ENCODE measurements at regions not wholly inside any gene's neighbourhood (a gene's known extent, or its start where the extent isn't known, plus 50 kb on each side); places are given as distances from the start of the nearest gene placed in this dataset.

DNA sequence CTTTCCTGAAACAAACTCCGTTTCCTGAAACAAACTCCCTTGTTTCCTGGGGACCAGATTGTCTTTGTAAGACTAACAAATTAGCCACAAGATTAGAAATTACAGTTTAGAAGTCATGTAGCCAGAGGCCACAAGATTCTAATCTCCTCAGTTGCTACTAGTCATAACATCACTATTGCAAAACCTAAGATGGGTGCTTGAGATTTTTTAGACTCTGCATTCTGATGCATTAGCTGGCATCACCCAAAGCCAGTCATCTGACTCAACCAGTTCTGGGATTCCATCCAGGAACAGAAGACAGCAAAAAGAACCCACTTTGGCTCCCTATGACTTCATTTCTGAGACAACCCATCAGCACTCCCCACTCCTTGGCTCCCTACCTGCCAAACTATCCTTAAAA lies 367.9 kb upstream of the MBL2 start:
- no peaks in the 10 kb centered on the region for H3K23me2 ChIP-seq (ENCODE audit: insufficient read length, low read depth, low read length, poor library complexity, severe bottlenecking)
- no peak for DNase-seq
- no peak overlapping the region for H3K9ac ChIP-seq (ENCODE audit: extremely low read depth, insufficient read length, low read length)
- no peak overlapping the region for H4K5ac ChIP-seq (ENCODE audit: insufficient read length, low read depth, low read length)
- H3K27ac Mint-ChIP-seq: no peak overlapping the region
- no peak overlapping the region for H3K27ac ChIP-seq (ENCODE audit: insufficient read length, low read depth, low read length)
- no peak overlapping the region for H2AK5ac ChIP-seq (ENCODE audit: insufficient read length, low read length)
- no peak overlapping the region for H3K23ac ChIP-seq (ENCODE audit: insufficient read length, low read depth, low read length)
- TF ChIP-seq, protein P1, sequence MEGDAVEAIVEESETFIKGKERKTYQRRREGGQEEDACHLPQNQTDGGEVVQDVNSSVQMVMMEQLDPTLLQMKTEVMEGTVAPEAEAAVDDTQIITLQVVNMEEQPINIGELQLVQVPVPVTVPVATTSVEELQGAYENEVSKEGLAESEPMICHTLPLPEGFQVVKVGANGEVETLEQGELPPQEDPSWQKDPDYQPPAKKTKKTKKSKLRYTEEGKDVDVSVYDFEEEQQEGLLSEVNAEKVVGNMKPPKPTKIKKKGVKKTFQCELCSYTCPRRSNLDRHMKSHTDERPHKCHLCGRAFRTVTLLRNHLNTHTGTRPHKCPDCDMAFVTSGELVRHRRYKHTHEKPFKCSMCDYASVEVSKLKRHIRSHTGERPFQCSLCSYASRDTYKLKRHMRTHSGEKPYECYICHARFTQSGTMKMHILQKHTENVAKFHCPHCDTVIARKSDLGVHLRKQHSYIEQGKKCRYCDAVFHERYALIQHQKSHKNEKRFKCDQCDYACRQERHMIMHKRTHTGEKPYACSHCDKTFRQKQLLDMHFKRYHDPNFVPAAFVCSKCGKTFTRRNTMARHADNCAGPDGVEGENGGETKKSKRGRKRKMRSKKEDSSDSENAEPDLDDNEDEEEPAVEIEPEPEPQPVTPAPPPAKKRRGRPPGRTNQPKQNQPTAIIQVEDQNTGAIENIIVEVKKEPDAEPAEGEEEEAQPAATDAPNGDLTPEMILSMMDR (conservative IDR thresholded peaks at IDR 0.05): no peak
- H2AFZ ChIP-seq (ENCODE audit: low read length): no peak overlapping the region
- H3K9me3 Mint-ChIP-seq: peaks cover 3% of the 10 kb centered on the region in 2 experiments; a peak in 3 of 5 replicates
- H2BK5ac ChIP-seq (ENCODE audit: insufficient read length, low read length): no peak overlapping the region
- no peaks in the 10 kb centered on the region for H3K27me3 Mint-ChIP-seq (ENCODE audit: low read depth)
- H3T11ph ChIP-seq (ENCODE audit: low read length): no peak overlapping the region
- peaks cover 0 to 3% (median 3%) of the 10 kb centered on the region in 3 experiments; a peak in 2 of 7 replicates for H3K36me3 Mint-ChIP-seq (ENCODE audit: insufficient read depth in 1 of 3, low read depth in 3 of 3)
- no peak overlapping the region for H2BK12ac ChIP-seq (ENCODE audit: insufficient read length, low read depth, low read length)
- H4K8ac ChIP-seq (replicated peaks; ENCODE audit: insufficient read length, low read depth, low read length): no peak overlapping the region
- H3K56ac ChIP-seq (ENCODE audit: insufficient read length, low read depth, low read length): no peak overlapping the region
- no peaks in the 10 kb centered on the region for H3K9me3 ChIP-seq (ENCODE audit: control insufficient read depth, low read depth, low read length)
- H3K79me1 ChIP-seq (ENCODE audit: insufficient read depth, low read depth, low read length, poor library complexity, severe bottlenecking): no peaks in the 10 kb centered on the region
- no peaks in the 10 kb centered on the region for H3K4me1 ChIP-seq (ENCODE audit: insufficient read depth, low read length)
- H3K14ac ChIP-seq (ENCODE audit: insufficient read depth, low read length): no peak overlapping the region
- no peak overlapping the region for H3K4ac ChIP-seq (ENCODE audit: low read depth, low read length)
- no peak overlapping the region for H4K91ac ChIP-seq (ENCODE audit: insufficient read length, low read depth, low read length)
- H2BK15ac ChIP-seq (ENCODE audit: low read depth, low read length): no peak overlapping the region
- no peak overlapping the region for H2BK20ac ChIP-seq (ENCODE audit: low read depth, low read length, poor library complexity, severe bottlenecking)
- H3K79me2 ChIP-seq (ENCODE audit: insufficient read depth, low read length): no peaks in the 10 kb centered on the region
- no peaks in the 10 kb centered on the region for H4K20me1 ChIP-seq (ENCODE audit: control insufficient read depth, insufficient read depth, insufficient read length)
- no peak overlapping the region for H3K4me3 Mint-ChIP-seq
- H3K4me1 Mint-ChIP-seq: peaks cover 5 to 6% of the 10 kb centered on the region in 2 experiments
- no peaks in the 10 kb centered on the region for H3K27me3 ChIP-seq (ENCODE audit: insufficient read depth, low read length)
- no peak overlapping the region for H3K18ac ChIP-seq (ENCODE audit: insufficient read length, low read depth, low read length)
- WGBS (ENCODE audit: extremely low coverage, insufficient read length, low lambda C conversion rate): no CpG with 5 or more reads among the region's 1 CpG
- H2BK120ac ChIP-seq (ENCODE audit: low read depth, low read length, poor library complexity, severe bottlenecking): no peak overlapping the region
- H3K4me2 ChIP-seq (ENCODE audit: insufficient read depth, insufficient read length, low read length): no peak overlapping the region
